HG03521 (cell line): ENCODE measurements at regions not wholly inside any gene's neighbourhood (a gene's known extent, or its start where the extent isn't known, plus 50 kb on each side); places are given as distances from the start of the nearest gene placed in this dataset.
"Not testable (repeated sequence)": the region's sequence is repeated elsewhere in the genome, so short reads cannot be mapped to it uniquely, and the experiment has no call there.

Source experiments
- ATAC-seq: cut with Tn5 transposase; IDR thresholded peaks from one replicate; pipeline ENCODE4 v1.9.1; 2021; ENCODE audit warnings: mild to moderate bottlenecking, moderate library complexity; ENCODE audit not compliant: unreplicated experiment

GRCh38 chr13:73547239-73547638, 488.4 kb downstream of the KLF5 start:
- ATAC-seq = no peak

GRCh38 chr13:73544175-73544574, 485.4 kb downstream of the KLF5 start:
- ATAC-seq = no peak

GRCh38 chr13:73542446-73542845, 483.6 kb downstream of the KLF5 start:
- ATAC-seq = no peak

- no peak for ATAC-seq
Observed at GRCh38 chr13:73536865-73537264, 478.1 kb downstream of the KLF5 start.

- ATAC-seq = no peak
Observed at GRCh38 chr13:73535341-73535740, 476.5 kb downstream of the KLF5 start.

GRCh38 chr13:73532987-73533510, 474.2 kb downstream of the KLF5 start:
- no peak for ATAC-seq

GRCh38 chr13:73532582-73532981, 473.8 kb downstream of the KLF5 start:
- ATAC-seq = no peak

GRCh38 chr13:73531014-73531413, 472.2 kb downstream of the KLF5 start:
- ATAC-seq = no peak

- no peak for ATAC-seq
Observed at GRCh38 chr13:73522937-73523336, 464.1 kb downstream of the KLF5 start.

GRCh38 chr13:73521985-73522524, 463.2 kb downstream of the KLF5 start:
- ATAC-seq = no peak

GRCh38 chr13:73521290-73521624, 462.5 kb downstream of the KLF5 start:
- ATAC-seq = no peak

GRCh38 chr13:73520566-73521289, 461.9 kb downstream of the KLF5 start:
- ATAC-seq = no peak

- ATAC-seq = not testable (repeated sequence)
Observed at GRCh38 chr13:73520135-73520534, 461.3 kb downstream of the KLF5 start.

GRCh38 chr13:73519396-73520116, 460.8 kb downstream of the KLF5 start:
- no peak for ATAC-seq

- ATAC-seq = no peak
Observed at GRCh38 chr13:73517766-73518165, 459.0 kb downstream of the KLF5 start.

- no peak for ATAC-seq
Observed at GRCh38 chr13:73516731-73517130, 457.9 kb downstream of the KLF5 start.

- no peak for ATAC-seq
Observed at GRCh38 chr13:73514208-73514607, 455.4 kb downstream of the KLF5 start.

GRCh38 chr13:73513751-73514150, 454.9 kb downstream of the KLF5 start:
- no peak for ATAC-seq

GRCh38 chr13:73508841-73509240, 450.0 kb downstream of the KLF5 start:
- ATAC-seq = no peak

GRCh38 chr13:73505376-73505890, 446.6 kb downstream of the KLF5 start:
- ATAC-seq = no peak

GRCh38 chr13:73499695-73500094, 440.9 kb downstream of the KLF5 start:
- no peak for ATAC-seq

- ATAC-seq = no peak
Observed at GRCh38 chr13:73497430-73497829, 438.6 kb downstream of the KLF5 start.
